Heart left ventricle (tissue), 16 donors: ENCODE measurements at regions not wholly inside any gene's neighbourhood (a gene's known extent, or its start where the extent isn't known, plus 50 kb on each side); places are given as distances from the start of the nearest gene placed in this dataset.
"Not testable (repeated sequence)": the region's sequence is repeated elsewhere in the genome, so short reads cannot be mapped to it uniquely, and the experiment has no call there.

Experiments
- ATAC-seq, 4 donors: fragments of 200-7000 bp; cut with Tn5 transposase; one replicate each; pipeline ENCODE4 v1.9.1; 2020 to 2022; ENCODE audit warnings: moderate library complexity in 4 of 4, mild to moderate bottlenecking in 3 of 4, moderate number of reproducible peaks in 1 of 4
- DNase-seq, 5 donors: peaks; one replicate each; pipeline ENCODE4 v3.0.0-alpha.2; 2020
- H3K27ac ChIP-seq, 12 donors: fragments of 200-600 bp; sonication (generic) in 4 of 12; one replicate each; pipeline versions ENCODE4 v1.5.0 to v1.8.0; 2016 to 2022; ENCODE audit warnings: mild to moderate bottlenecking in 2 of 12
- H3K27me3 ChIP-seq, 9 donors: fragments of 200-600 bp; sonication (generic) in 2 of 9; one replicate each; pipeline versions ENCODE4 v1.5.1 to v1.8.0; 2016 to 2022; ENCODE audit warnings: mild to moderate bottlenecking in 3 of 9
- H3K36me3 ChIP-seq, 9 donors: fragments of 200-600 bp; sonication (generic) in 2 of 9; one replicate each; pipeline versions ENCODE4 v1.5.0 to v1.8.0; 2018 to 2022; ENCODE audit warnings: mild to moderate bottlenecking in 2 of 9
- H3K4me1 ChIP-seq, 12 donors: fragments of 200-600 bp; sonication (generic) in 4 of 12; one replicate each; pipeline versions ENCODE4 v1.5.0 to v1.8.0; 2016 to 2022; ENCODE audit warnings: mild to moderate bottlenecking in 3 of 12
- H3K4me3 ChIP-seq, 12 donors: fragments of 200-600 bp; sonication (generic) in 4 of 12; one replicate each; pipeline versions ENCODE4 v1.5.0 to v1.8.0; 2017 to 2022; ENCODE audit warnings: mild to moderate bottlenecking in 9 of 12, moderate library complexity in 4 of 12
- H3K9me3 ChIP-seq, 12 donors: fragments of 200-600 bp; sonication (generic) in 4 of 12; one replicate each; pipeline versions ENCODE4 v1.5.0 to v1.8.0; 2016 to 2022; ENCODE audit warnings: mild to moderate bottlenecking in 1 of 12
- CTCF ChIP-seq, 12 donors: fragments of 200-600 bp; sonication (generic) in 4 of 12; IDR thresholded peaks; one replicate each; pipeline versions ENCODE4 v1.5.0 to v1.8.0; 2018 to 2022; ENCODE audit warnings: antibody characterized with exemption in 12 of 12, mild to moderate bottlenecking in 5 of 12
- POLR2A ChIP-seq, 2 donors: fragments of 450-650 bp; IDR thresholded peaks; one replicate each; pipeline ENCODE4 v1.6.1; 2017; ENCODE audit warnings: antibody characterized with exemption in 2 of 2, mild to moderate bottlenecking in 2 of 2, moderate library complexity in 2 of 2
- WGBS, 4 donors: extraction: QIAGEN DNeasy Blood & Tissue Kit in 2 of 4; methylation state at CpG; one replicate each; pipeline versions ENCODE4 v1.1.5 to v1.1.7; 2013 to 2018; 5-methylcytosine and 5-hydroxymethylcytosine counted together
- intact Hi-C, 10 donors: fragments of 100-400 bp; cut with DNase I; formaldehyde crosslinking; loops; one replicate each; pipeline versions ENCODE4 v1.11.1 to v1.14.2; 2022
- donor health status: ischemic (EF 13 %, LVEDD 7.1; RV severe dilation, severe dysfunction).
- donor health status: healthy with polysubstance abuse.
- donor health status: DM: no; HTN: yes; CAD: no.
- donor health status: DM: no; HTN: no; CAD: no.
- donor health status: ischemic (EF 25% LVEDD 6.9; RV normal size, moderate dysfunction).
- donor health status: ischemic (EF 25% LVEDD 5.7; RV mildly dilated, moderate dysfunction).
- donor health status: healthy.
- donor health status: DM: yes; HTN: yes; CAD: no.
- donor health status: ischemic (EF 35%, LVEDD 5.7; RV mildly dilated, moderate dysfunction).
- donor health status: nonischemic (EF 11% LVEDD 7.7; RV severe dilation, severe dysfunction).
- donor health status: DM: yes; HTN: yes; CAD: no.
- donor health status: PGD.
- donor health status: ischemic (EF 29% LVEDD 5.4; RV normal size, mild dysfunction).
- donor health status: nonischemic (EF 23%, LVEDD 6.1; RV moderate dilation, normal function).

GRCh38 chr7:14073543-14073942 lies 84.1 kb upstream of the ETV1 start:
- Histone ChIP-seq H3K4me3 (no peak overlapping the region), H3K4me1 (peaks cover 0 to 14% (median 0%) of the 10 kb centered on the region in 12 donors), H3K9me3 (no peaks in the 10 kb centered on the region), H3K27ac (peak overlapping the region in 7 of 12 donors; percentile 13 to 63 (median 44)), H3K27me3 (no peaks in the 10 kb centered on the region), H3K36me3 (no peaks in the 10 kb centered on the region)
- TF ChIP-seq POLR2A (IDR thresholded peaks at IDR 0.05) (no peak), CTCF (IDR thresholded peaks at IDR 0.05) (no peak)
- intact Hi-C loops, result loop anchor here in 3 of 10 donors (1.0 to 10.0 kb wide), 3 partner anchors 81 to 999 kb away; no protein-coding TSS in a partner anchor
- ATAC-seq (peak; percentile 77 to 87 (median 82)), DNase-seq (peak in 2 of 5 donors; percentile 11 to 19)
- WGBS, 4 donors, result 23 to 40% (median 35%) methylated on average over 1 of the region's 1 CpG

DNA sequence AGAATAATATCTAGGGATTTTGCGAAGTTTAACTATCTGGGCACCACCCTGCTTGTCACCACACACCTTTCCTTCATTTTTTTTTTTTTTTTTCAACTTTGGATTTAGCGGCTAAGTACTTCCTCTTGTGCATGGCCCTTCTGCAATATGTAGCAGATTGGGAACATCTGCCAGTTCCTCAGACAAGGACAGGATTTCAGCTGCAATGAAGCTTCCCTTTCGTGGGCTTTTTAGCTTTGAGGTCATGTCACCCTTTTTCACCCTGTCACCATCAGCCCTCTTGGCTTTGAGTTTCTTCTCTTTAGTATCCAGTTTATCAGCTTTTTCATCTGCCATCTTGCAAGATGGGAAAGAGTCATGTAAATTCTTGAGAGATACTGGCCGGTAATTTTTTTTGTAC lies 81.6 kb upstream of the ETV1 start:
- ATAC-seq (no peak), DNase-seq (no peak)
- no peaks in the 10 kb centered on the region for H3K36me3 ChIP-seq
- WGBS, 4 donors, result 34 to 55% (median 40%) methylated on average over 4 of the region's 4 CpGs
- peaks cover 0 to 14% (median 0%) of the 10 kb centered on the region in 12 donors for H3K4me1 ChIP-seq
- H3K9me3 ChIP-seq, result no peaks in the 10 kb centered on the region
- no peak overlapping the region for H3K4me3 ChIP-seq
- no peak overlapping the region for H3K27ac ChIP-seq
- TF ChIP-seq CTCF (IDR thresholded peaks at IDR 0.05) (no peak), POLR2A (IDR thresholded peaks at IDR 0.05) (no peak)
- no peaks in the 10 kb centered on the region for H3K27me3 ChIP-seq
- intact Hi-C loops, result loop anchor here in 2 of 10 donors (5.0 to 10.0 kb wide), 2 partner anchors 79 to 996 kb away; no protein-coding TSS in a partner anchor

GRCh38 chr7:14069961-14070360 lies 80.5 kb upstream of the ETV1 start:
- intact Hi-C loops, result loop anchor here in 3 of 10 donors (5.0 to 10.0 kb wide), 3 partner anchors 65 to 995 kb away; no protein-coding TSS in a partner anchor
- Histone ChIP-seq H3K9me3 (no peaks in the 10 kb centered on the region), H3K27ac (no peak overlapping the region), H3K36me3 (no peaks in the 10 kb centered on the region), H3K4me3 (no peak overlapping the region), H3K4me1 (peaks cover 0 to 14% (median 0%) of the 10 kb centered on the region in 12 donors), H3K27me3 (no peaks in the 10 kb centered on the region)
- 76 to 86% (median 79%) methylated on average over 5 of the region's 5 CpGs for WGBS, 4 donors
- DNase-seq (no peak), ATAC-seq (no peak)
- TF ChIP-seq POLR2A (IDR thresholded peaks at IDR 0.05) (no peak), CTCF (IDR thresholded peaks at IDR 0.05) (no peak)

DNA sequence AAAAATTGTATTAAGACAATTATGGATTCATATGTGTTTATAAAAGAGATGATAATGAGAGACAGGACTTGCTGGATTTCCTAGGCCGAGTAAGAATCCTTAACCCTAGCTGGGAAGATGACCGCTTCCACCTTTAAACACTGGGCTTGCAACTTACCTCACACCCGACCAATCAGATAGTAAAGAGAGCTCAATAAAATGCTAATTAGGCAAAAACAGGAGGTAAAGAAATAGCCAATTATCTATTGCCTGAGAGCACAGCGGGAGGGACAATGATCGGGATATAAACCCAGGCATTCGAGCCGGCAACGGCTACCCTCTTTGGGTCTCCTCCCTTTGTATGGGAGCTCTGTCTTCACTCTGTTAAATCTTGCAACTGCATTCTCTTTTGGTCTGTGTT lies 77.3 kb upstream of the ETV1 start:
- WGBS, 4 donors, result 91 to 97% (median 95%) methylated on average over 8 of the region's 8 CpGs
- not testable (repeated sequence) for ATAC-seq, H3K27ac ChIP-seq

DNA sequence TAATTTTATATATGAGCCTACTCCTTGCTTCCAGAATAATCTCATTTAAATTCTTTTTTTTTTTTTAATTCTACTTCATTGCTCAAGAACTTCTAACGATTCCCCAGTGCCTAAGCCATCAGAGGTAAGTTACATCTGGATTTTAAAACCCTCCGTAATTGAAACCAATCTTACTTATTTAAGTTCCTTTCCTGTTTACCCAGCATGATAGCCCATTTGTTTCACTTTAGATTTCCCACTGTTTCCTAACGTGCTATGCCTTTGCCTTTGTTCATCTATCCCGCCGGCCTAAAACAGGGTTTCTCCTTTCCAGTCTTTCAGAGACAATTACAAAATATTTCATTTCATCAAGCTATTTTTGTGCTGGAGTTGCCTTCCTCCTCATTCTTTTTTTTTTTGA lies 75.8 kb upstream of the ETV1 start:
- no peak overlapping the region for H3K4me3 ChIP-seq
- no peak for DNase-seq
- WGBS, 4 donors, result 53 to 66% (median 60%) methylated on average over 5 of the region's 5 CpGs
- H3K4me1 ChIP-seq, result no peaks in the 10 kb centered on the region
- no peak overlapping the region for H3K27ac ChIP-seq
- TF ChIP-seq POLR2A (IDR thresholded peaks at IDR 0.05), result no peak
- TF ChIP-seq CTCF (IDR thresholded peaks at IDR 0.05), result no peak
- no peak for ATAC-seq
- H3K9me3 ChIP-seq, result no peaks in the 10 kb centered on the region
- no peaks in the 10 kb centered on the region for H3K36me3 ChIP-seq
- intact Hi-C loops, result loop anchor here in 1 of 10 donors (10.0 kb wide), 1 partner anchor 60 kb away; no protein-coding TSS in a partner anchor
- no peaks in the 10 kb centered on the region for H3K27me3 ChIP-seq

More for the DNA sequence above, 77.3 kb upstream of the ETV1 start:
- not testable (repeated sequence) for H3K4me1 ChIP-seq, DNase-seq, H3K4me3 ChIP-seq, H3K36me3 ChIP-seq, H3K27me3 ChIP-seq, H3K9me3 ChIP-seq
- intact Hi-C loops, result loop anchor here in 1 of 10 donors (10.0 kb wide), 1 partner anchor 62 kb away; no protein-coding TSS in a partner anchor
